GM12878 (cell line): ENCODE measurements at regions not wholly inside any gene's neighbourhood (a gene's known extent, or its start where the extent isn't known, plus 50 kb on each side); places are given as distances from the start of the nearest gene placed in this dataset.

Source experiments
- ATAC-seq: fragments of 200-7000 bp; cut with Tn5 transposase; 3 replicates; pipeline ENCODE4 v1.9.1; 2020; ENCODE audit warnings: mild to moderate bottlenecking, moderate library complexity
- BruUV-seq: library from RNA; stranded (reverse); fragments of 400-500 nt; replicated peaks from 2 replicates; lab custom pipeline; 2021; lab: Mats Ljungman, UMichigan
- CTCF ChIA-PET: fragments of 300-600 bp; sonication (Branson Sonifier 250); formaldehyde crosslinking; extraction: SDS; loops from one replicate; lab custom pipeline; 2021; ENCODE audit warnings: inconsistent platforms; lab: Yijun Ruan, JAX
- POLR2A ChIA-PET: fragments of 350-600 bp; formaldehyde crosslinking; extraction: SDS; loops from one replicate; lab custom pipeline; 2021; ENCODE audit warnings: inconsistent platforms; lab: Charles Lee
- RAD21 ChIA-PET: fragments of 300-600 bp; sonication (Branson Sonifier 250); formaldehyde crosslinking; loops from one replicate; lab custom pipeline; 2023; ENCODE audit warnings: antibody characterized with exemption; ENCODE audit not compliant: unreplicated experiment; lab: Charles Lee
- SMC1A ChIA-PET: fragments of 300-600 bp; sonication (Branson Sonifier 250); formaldehyde crosslinking; loops from one replicate; lab custom pipeline; 2023; ENCODE audit not compliant: unreplicated experiment, uncharacterized antibody; lab: Charles Lee
- DNase-seq: peaks from one replicate; pipeline ENCODE4 v3.0.0-alpha.2; 2011; ENCODE audit warnings: low read depth, low spot score
- FAIRE-seq: peaks from 3 replicates; lab custom pipeline; 2011; peaks lifted over from hg19 to GRCh38; lab: Jason Lieb, UNC
- H2AFZ ChIP-seq: 2 replicates; pipeline ENCODE4 v1.6.0; 2011; ENCODE audit warnings: low read depth, low read length, control low read depth; ENCODE audit not compliant: control insufficient read depth
- H3K27ac ChIP-seq: 2 replicates; pipeline ENCODE4 v1.5.1; 2011; ENCODE audit warnings: control low read depth; ENCODE audit not compliant: control insufficient read depth, insufficient read depth
- H3K27me3 ChIP-seq, 2 experiments: replicated peaks in 1 of 2; 2 replicates each; pipeline versions ENCODE4 v1.6.0 to v1.6.1; 2011; ENCODE audit warnings: low read length in 1 of 2; ENCODE audit not compliant: control insufficient read depth in 2 of 2, insufficient read depth in 2 of 2
- H3K36me3 ChIP-seq, 2 experiments: 2 replicates each; pipeline ENCODE4 v1.5.1; 2011; ENCODE audit warnings: low read length in 1 of 2; ENCODE audit not compliant: control insufficient read depth in 2 of 2, insufficient read depth in 2 of 2
- H3K4me1 ChIP-seq: 2 replicates; pipeline ENCODE4 v1.6.1; 2011; ENCODE audit warnings: mild to moderate bottlenecking, low read length, moderate library complexity, mixed read lengths; ENCODE audit not compliant: control insufficient read depth, insufficient read depth
- H3K4me2 ChIP-seq: 2 replicates; pipeline ENCODE4 v1.6.0; 2011; ENCODE audit warnings: control low read depth; ENCODE audit not compliant: control insufficient read depth, insufficient read depth
- H3K4me3 ChIP-seq: fragments of 200-600 bp; sonication (generic); 2 replicates; pipeline ENCODE4 v1.5.1; 2016
- H3K79me2 ChIP-seq: 2 replicates; pipeline ENCODE4 v1.6.0; 2011; ENCODE audit warnings: low read length; ENCODE audit not compliant: control insufficient read depth, insufficient read depth
- H3K9ac ChIP-seq: 2 replicates; pipeline ENCODE4 v1.8.0; 2011; ENCODE audit warnings: low read length, control low read depth, mixed read lengths; ENCODE audit not compliant: control insufficient read depth, insufficient read depth
- H3K9me3 ChIP-seq: replicated peaks from 3 replicates; pipeline ENCODE4 v1.5.1; 2011; ENCODE audit warnings: mild to moderate bottlenecking, low read length; ENCODE audit not compliant: control insufficient read depth, insufficient read depth
- H4K20me1 ChIP-seq: 2 replicates; pipeline ENCODE4 v1.6.0; 2011; ENCODE audit not compliant: control insufficient read depth, insufficient read depth
- BACH1 ChIP-seq: fragments of 450-650 bp; IDR thresholded peaks from 2 replicates; pipeline ENCODE4 v1.6.1; 2017; ENCODE audit warnings: mild to moderate bottlenecking, borderline replicate concordance
- BCLAF1 ChIP-seq: fragments of 450-650 bp; IDR thresholded peaks from 2 replicates; pipeline ENCODE4 v1.6.1; 2017; ENCODE audit warnings: antibody characterized with exemption, mild to moderate bottlenecking, moderate library complexity
- BHLHE40 ChIP-seq, 2 experiments: fragments of 450-650 bp in 1 of 2; IDR thresholded peaks; 2 replicates each; pipeline ENCODE4 v1.6.1; 2011 to 2017; ENCODE audit warnings: low read depth in 2 of 2, borderline replicate concordance in 1 of 2, improper control_type of control experiment in 1 of 2, low read length in 1 of 2, mild to moderate bottlenecking in 1 of 2
- GABPA ChIP-seq: IDR thresholded peaks from 2 replicates; pipeline ENCODE4 v1.6.1; 2014; ENCODE audit warnings: antibody characterized with exemption, low read depth, mild to moderate bottlenecking, inconsistent platforms
- IRF3 ChIP-seq: fragments of 450-650 bp; IDR thresholded peaks from 2 replicates; pipeline ENCODE4 v1.6.1; 2014; ENCODE audit warnings: mild to moderate bottlenecking
- IRF4 ChIP-seq: IDR thresholded peaks from 2 replicates; pipeline ENCODE4 v1.6.1; 2011; ENCODE audit warnings: low read depth, low read length
- MAX ChIP-seq: IDR thresholded peaks from 2 replicates; pipeline ENCODE4 v1.6.1; 2012; ENCODE audit warnings: low read depth, low read length, improper control_type of control experiment
- PML ChIP-seq: IDR thresholded peaks from 2 replicates; pipeline ENCODE4 v1.6.1; 2012; ENCODE audit warnings: low read length, inconsistent platforms
- RCOR1 ChIP-seq: conservative IDR thresholded peaks from 2 replicates; pipeline ENCODE4 v1.6.1; 2012; ENCODE audit warnings: low read depth, low read length, improper control_type of control experiment
- SREBF2 ChIP-seq: IDR thresholded peaks from 2 replicates; pipeline ENCODE4 v1.6.1; 2012; ENCODE audit warnings: mild to moderate bottlenecking, low read length
- SRF ChIP-seq, 2 experiments: IDR thresholded peaks; 2 replicates each; pipeline ENCODE4 v1.6.1; 2011; ENCODE audit warnings: low read depth in 2 of 2, low read length in 2 of 2, mild to moderate bottlenecking in 1 of 2, moderate library complexity in 1 of 2
- TCF12 ChIP-seq: IDR thresholded peaks from 2 replicates; pipeline ENCODE4 v1.6.1; 2011; ENCODE audit warnings: low read depth, mild to moderate bottlenecking, low read length
- ZNF24 ChIP-seq: fragments of 450-650 bp; IDR thresholded peaks from 2 replicates; pipeline ENCODE4 v1.6.1; 2017; ENCODE audit warnings: antibody characterized with exemption, mild to moderate bottlenecking
- WGBS: methylation state at CpG from one replicate; pipeline ENCODE4 v1.1.6; 2016; ENCODE audit warnings: low lambda C conversion rate; ENCODE audit not compliant: insufficient replicate concordance, insufficient coverage; ENCODE audit errors: missing lambda C conversion rate; 5-methylcytosine and 5-hydroxymethylcytosine counted together
- in situ Hi-C: fragments of 300-500 bp; cut with MboI; formaldehyde crosslinking; loops from 9 replicates; pipeline ENCODE4 v1.14.3; 2018; ENCODE audit warnings: mixed read lengths
- intact Hi-C: fragments of 100-400 bp; cut with micrococcal nuclease; formaldehyde crosslinking; loops from one replicate; pipeline ENCODE4 v1.14.2; 2022; ENCODE audit not compliant: unreplicated experiment
- TF ChIP-seq, protein P1 (sequence below): IDR thresholded peaks from 2 replicates; pipeline ENCODE4 v1.6.1; 2011; ENCODE audit warnings: borderline replicate concordance, low read depth, mild to moderate bottlenecking, moderate library complexity, mixed read lengths, low read length; ENCODE audit not compliant: insufficient read depth; ENCODE audit errors: extremely low read length

GRCh38 chr13:23042181-23042580, 138.6 kb upstream of the SGCG start:
- H3K9ac ChIP-seq, result no peak overlapping the region
- in situ Hi-C loops (no loop called here), intact Hi-C loops (no loop called here)
- ChIA-PET POLR2A (no interaction called here), SMC1A (no interaction called here), CTCF (no interaction called here), RAD21 (no interaction called here)
- FAIRE-seq, result no peak
- no peak overlapping the region for H3K4me2 ChIP-seq
- no peaks in the 10 kb centered on the region for H3K4me1 ChIP-seq
- no TSS peak for BruUV-seq
- TF ChIP-seq IRF4 (no peak), BCLAF1 (no peak), SRF (IDR thresholded peaks at IDR 0.05; ENCODE audit: low read depth in 2 of 2, low read length in 2 of 2) (no peak), RCOR1 (no peak), SREBF2 (no peak), TCF12 (no peak), IRF3 (no peak), GABPA (no peak), BACH1 (no peak), MAX (no peak), BHLHE40 (IDR thresholded peaks at IDR 0.05; ENCODE audit: borderline replicate concordance in 1 of 2, low read depth in 2 of 2, low read length in 1 of 2) (no peak), ZNF24 (no peak), PML (no peak)
- TF ChIP-seq, protein P1, sequence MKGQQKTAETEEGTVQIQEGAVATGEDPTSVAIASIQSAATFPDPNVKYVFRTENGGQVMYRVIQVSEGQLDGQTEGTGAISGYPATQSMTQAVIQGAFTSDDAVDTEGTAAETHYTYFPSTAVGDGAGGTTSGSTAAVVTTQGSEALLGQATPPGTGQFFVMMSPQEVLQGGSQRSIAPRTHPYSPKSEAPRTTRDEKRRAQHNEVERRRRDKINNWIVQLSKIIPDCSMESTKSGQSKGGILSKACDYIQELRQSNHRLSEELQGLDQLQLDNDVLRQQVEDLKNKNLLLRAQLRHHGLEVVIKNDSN, result no peak
- H3K9me3 ChIP-seq, result no peaks in the 10 kb centered on the region
- H3K27me3 ChIP-seq, result no peaks in the 10 kb centered on the region
- no peak overlapping the region for H3K4me3 ChIP-seq
- no peaks in the 10 kb centered on the region for H4K20me1 ChIP-seq
- no peak for ATAC-seq
- H3K79me2 ChIP-seq, result no peaks in the 10 kb centered on the region
- no peak for DNase-seq
- H3K36me3 ChIP-seq, result no peaks in the 10 kb centered on the region
- H2AFZ ChIP-seq, result no peak overlapping the region
- no peak overlapping the region for H3K27ac ChIP-seq
- 10% methylated on average over 2 of the region's 2 CpGs for WGBS
